ENCODE measurements at regions not wholly inside any gene's neighbourhood (a gene's known extent, or its start where the extent isn't known, plus 50 kb on each side); places are given as distances from the start of the nearest gene placed in this dataset.

GRCh38 chr1:78339490-78339889 is 151.3 kb upstream of the PTGFR start:
- Mint-ChIP-seq H3K27me3 (no peaks in the 10 kb centered on the region), H3K9me3 (no peaks in the 10 kb centered on the region), H3K4me1 (ENCODE audit: low read depth) (no peaks in the 10 kb centered on the region), H3K4me3 (no peak overlapping the region), H3K36me3 (ENCODE audit: low read depth) (no peaks in the 10 kb centered on the region), H3K27ac (no peak overlapping the region)
- no peak for TF ChIP-seq CTCF (IDR thresholded peaks at IDR 0.05)
- ChIA-PET CTCF (no interaction called here), POLR2A (no interaction called here)
- no peak for DNase-seq
- intact Hi-C loops (cut with micrococcal nuclease) = loop anchor here (10.0 kb wide), 1 partner anchor 155 kb away; the partner anchor contains the start of gene PTGFR
- no peak for ATAC-seq

- no peaks in the 10 kb centered on the region for H3K36me3 Mint-ChIP-seq (ENCODE audit: low read depth)
- H3K9me3 Mint-ChIP-seq = no peaks in the 10 kb centered on the region
- intact Hi-C loops (cut with micrococcal nuclease) = no loop called here
- ATAC-seq = no peak
- no peaks in the 10 kb centered on the region for H3K4me1 Mint-ChIP-seq (ENCODE audit: low read depth)
- CTCF ChIA-PET = no interaction called here
- DNase-seq = no peak
- POLR2A ChIA-PET = no interaction called here
- TF ChIP-seq CTCF (IDR thresholded peaks at IDR 0.05) = no peak
- H3K4me3 Mint-ChIP-seq = no peak overlapping the region
- no peaks in the 10 kb centered on the region for H3K27me3 Mint-ChIP-seq
- no peak overlapping the region for H3K27ac Mint-ChIP-seq
These were observed 150.8 kb upstream of the PTGFR start for GRCh38 chr1:78340006-78340405.

- TF ChIP-seq CTCF (IDR thresholded peaks at IDR 0.05) = no peak
- POLR2A ChIA-PET = no interaction called here
These were observed 142.1 kb upstream of the PTGFR start for GRCh38 chr1:78348496-78349284.

GRCh38 chr1:78351551-78352216 is 139.1 kb upstream of the PTGFR start:
- intact Hi-C loops (cut with micrococcal nuclease) = no loop called here
- Mint-ChIP-seq H3K27ac (no peak overlapping the region), H3K9me3 (no peaks in the 10 kb centered on the region), H3K4me1 (ENCODE audit: low read depth) (no peaks in the 10 kb centered on the region), H3K36me3 (ENCODE audit: low read depth) (no peaks in the 10 kb centered on the region), H3K27me3 (no peaks in the 10 kb centered on the region), H3K4me3 (no peak overlapping the region)
- ChIA-PET CTCF (no interaction called here), POLR2A (no interaction called here)
- ATAC-seq (no peak), DNase-seq (no peak)
- no peak for TF ChIP-seq CTCF (IDR thresholded peaks at IDR 0.05)

More at GRCh38 chr1:78348496-78349284, 142.1 kb upstream of the PTGFR start:
- no peaks in the 10 kb centered on the region for H3K36me3 Mint-ChIP-seq (ENCODE audit: low read depth)
- no peaks in the 10 kb centered on the region for H3K9me3 Mint-ChIP-seq
- no peak for ATAC-seq
- DNase-seq = no peak
- H3K27ac Mint-ChIP-seq = no peak overlapping the region
- no peak overlapping the region for H3K4me3 Mint-ChIP-seq
- no peaks in the 10 kb centered on the region for H3K27me3 Mint-ChIP-seq
- CTCF ChIA-PET = no interaction called here
- no peaks in the 10 kb centered on the region for H3K4me1 Mint-ChIP-seq (ENCODE audit: low read depth)
- intact Hi-C loops (cut with micrococcal nuclease) = no loop called here

- POLR2A ChIA-PET = no interaction called here
- no peak for DNase-seq
These were observed 135.1 kb upstream of the PTGFR start for GRCh38 chr1:78355656-78356055.

More at GRCh38 chr1:78355656-78356055, 135.1 kb upstream of the PTGFR start:
- H3K27me3 Mint-ChIP-seq = no peaks in the 10 kb centered on the region
- ATAC-seq = no peak
- no peaks in the 10 kb centered on the region for H3K9me3 Mint-ChIP-seq
- TF ChIP-seq CTCF (IDR thresholded peaks at IDR 0.05) = no peak
- CTCF ChIA-PET = no interaction called here
- H3K27ac Mint-ChIP-seq = no peak overlapping the region
- H3K36me3 Mint-ChIP-seq (ENCODE audit: low read depth) = no peaks in the 10 kb centered on the region
- no peaks in the 10 kb centered on the region for H3K4me1 Mint-ChIP-seq (ENCODE audit: low read depth)
- no peak overlapping the region for H3K4me3 Mint-ChIP-seq
- intact Hi-C loops (cut with micrococcal nuclease) = no loop called here

Data from activated CD8-positive, alpha-beta T cell treated with anti-CD3 and anti-CD28 coated beads for 36 hours (primary cell).